Panc1 (cell line): ENCODE measurements at regions not wholly inside any gene's neighbourhood (a gene's known extent, or its start where the extent isn't known, plus 50 kb on each side); places are given as distances from the start of the nearest gene placed in this dataset.

Source experiments
- ATAC-seq: fragments of 200-7000 bp; cut with Tn5 transposase; 2 replicates; pipeline ENCODE4 v1.9.1; 2020; ENCODE audit warnings: mild to moderate bottlenecking, moderate library complexity
- BruUV-seq: library from RNA; stranded (reverse); fragments of 400-500 nt; replicated peaks from 2 replicates; lab custom pipeline; 2021; lab: Mats Ljungman, UMichigan
- CTCF ChIA-PET: fragments of 300-600 bp; sonication (Branson Sonifier 250); formaldehyde crosslinking; loops from one replicate; lab custom pipeline; 2022; ENCODE audit warnings: antibody characterized with exemption; lab: Charles Lee
- POLR2A ChIA-PET: fragments of 300-600 bp; sonication (Branson Sonifier 250); formaldehyde crosslinking; loops from one replicate; lab custom pipeline; 2022; ENCODE audit warnings: antibody characterized with exemption; lab: Charles Lee
- DNase-seq: peaks from one replicate; pipeline ENCODE4 v3.0.0-alpha.2; 2010; ENCODE audit warnings: low read depth, low spot score
- H3K27ac ChIP-seq: 2 replicates; pipeline ENCODE4 v1.5.1; 2011; ENCODE audit warnings: mild to moderate bottlenecking, low read length, inconsistent platforms
- H3K27me3 ChIP-seq: fragments of 200-500 bp; sonication (Bioruptor generic); 2 replicates; pipeline ENCODE4 v1.6.0; 2014; ENCODE audit warnings: low read length, inconsistent platforms; ENCODE audit not compliant: control insufficient read depth, insufficient read depth
- H3K36me3 ChIP-seq: fragments of 200-500 bp; sonication (Bioruptor generic); 2 replicates; pipeline ENCODE4 v1.5.1; 2014; ENCODE audit warnings: inconsistent platforms, mild to moderate bottlenecking, low read length, moderate library complexity; ENCODE audit not compliant: control insufficient read depth, insufficient read depth
- H3K4me1 ChIP-seq: 2 replicates; pipeline ENCODE4 v1.5.1; 2011; ENCODE audit warnings: inconsistent platforms, mild to moderate bottlenecking, low read length, moderate library complexity; ENCODE audit not compliant: control insufficient read depth, insufficient read depth
- H3K4me3 ChIP-seq, 2 experiments: 2 replicates each; pipeline ENCODE4 v1.5.1; 2011 to 2012; ENCODE audit warnings: low read depth in 2 of 2, low read length in 2 of 2, mild to moderate bottlenecking in 2 of 2, inconsistent platforms in 1 of 2, moderate library complexity in 1 of 2
- H3K9me3 ChIP-seq: fragments of 200-500 bp; sonication (Bioruptor generic); 2 replicates; pipeline ENCODE4 v1.5.1; 2014; ENCODE audit warnings: low read depth, mild to moderate bottlenecking, inconsistent platforms, low read length, moderate library complexity; ENCODE audit not compliant: control insufficient read depth, insufficient read depth
- POLR2AphosphoS5 ChIP-seq: IDR thresholded peaks from 2 replicates; pipeline ENCODE4 v1.6.1; 2012; ENCODE audit warnings: mild to moderate bottlenecking, low read depth, low read length, moderate library complexity
- REST ChIP-seq, 2 experiments: IDR thresholded peaks; 2 replicates each; pipeline ENCODE4 v1.6.1; 2011 to 2012; ENCODE audit warnings: low read depth in 2 of 2, control low read depth in 1 of 2, low read length in 1 of 2, mild to moderate bottlenecking in 1 of 2, moderate library complexity in 1 of 2; ENCODE audit not compliant: insufficient read depth in 1 of 2
- SIN3A ChIP-seq: IDR thresholded peaks from 2 replicates; pipeline ENCODE4 v1.6.1; 2012; ENCODE audit warnings: low read depth, mild to moderate bottlenecking, low read length, moderate library complexity, borderline replicate concordance; ENCODE audit not compliant: insufficient read depth
- TCF7L2 ChIP-seq: IDR thresholded peaks from 2 replicates; pipeline ENCODE4 v1.6.1; 2011; ENCODE audit warnings: mild to moderate bottlenecking, low read depth, low read length, inconsistent platforms
- in situ Hi-C: cut with HindIII; loops from 2 replicates; pipeline ENCODE4 v1.10.0; 2016; ENCODE audit warnings: low sequenced_read_pairs, low pct_unique_long_range_greater_than_20kb
- intact Hi-C: fragments of 100-400 bp; cut with micrococcal nuclease; formaldehyde crosslinking; loops from one replicate; pipeline ENCODE4 v1.10.0; 2022; ENCODE audit not compliant: unreplicated experiment
- TF ChIP-seq, protein P1 (sequence below): fragments of 450-650 bp; IDR thresholded peaks from 2 replicates; pipeline ENCODE4 v1.5.1; 2017; ENCODE audit warnings: mild to moderate bottlenecking

DNA sequence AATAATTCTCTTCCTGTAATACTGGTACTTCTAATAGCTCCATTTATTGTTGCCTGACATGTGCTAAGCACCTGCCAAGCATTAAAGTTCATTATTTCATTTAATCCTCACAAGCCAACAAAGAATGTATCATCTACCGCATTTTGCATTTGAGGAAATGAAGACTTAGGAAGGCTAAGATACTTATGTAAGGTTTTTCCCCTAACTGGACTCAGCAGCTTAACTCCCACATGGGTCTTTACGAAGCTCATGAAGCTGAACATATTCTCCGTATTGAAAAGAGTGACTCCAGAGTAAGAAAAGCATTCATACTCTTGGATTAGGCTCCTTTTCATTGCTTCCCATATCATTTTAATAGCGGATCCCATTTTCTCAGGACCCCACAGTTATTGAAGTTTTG is 155.7 kb upstream of the TMEM72 start:
- ChIA-PET POLR2A (no interaction called here), CTCF (no interaction called here)
- intact Hi-C loops (no loop called here), in situ Hi-C loops (no loop called here)
- Histone ChIP-seq H3K27me3 (no peaks in the 10 kb centered on the region), H3K36me3 (no peaks in the 10 kb centered on the region), H3K9me3 (no peaks in the 10 kb centered on the region), H3K27ac (no peak overlapping the region), H3K4me1 (peaks cover 5% of the 10 kb centered on the region; the same call in 1 of the 2 replicates), H3K4me3 (no peak overlapping the region)
- no TSS peak for BruUV-seq
- TF ChIP-seq REST (IDR thresholded peaks at IDR 0.05; ENCODE audit: insufficient read depth in 1 of 2, low read depth in 2 of 2, low read length in 1 of 2) (no peak), POLR2AphosphoS5 (no peak), SIN3A (no peak), TCF7L2 (no peak)
- TF ChIP-seq, protein P1, sequence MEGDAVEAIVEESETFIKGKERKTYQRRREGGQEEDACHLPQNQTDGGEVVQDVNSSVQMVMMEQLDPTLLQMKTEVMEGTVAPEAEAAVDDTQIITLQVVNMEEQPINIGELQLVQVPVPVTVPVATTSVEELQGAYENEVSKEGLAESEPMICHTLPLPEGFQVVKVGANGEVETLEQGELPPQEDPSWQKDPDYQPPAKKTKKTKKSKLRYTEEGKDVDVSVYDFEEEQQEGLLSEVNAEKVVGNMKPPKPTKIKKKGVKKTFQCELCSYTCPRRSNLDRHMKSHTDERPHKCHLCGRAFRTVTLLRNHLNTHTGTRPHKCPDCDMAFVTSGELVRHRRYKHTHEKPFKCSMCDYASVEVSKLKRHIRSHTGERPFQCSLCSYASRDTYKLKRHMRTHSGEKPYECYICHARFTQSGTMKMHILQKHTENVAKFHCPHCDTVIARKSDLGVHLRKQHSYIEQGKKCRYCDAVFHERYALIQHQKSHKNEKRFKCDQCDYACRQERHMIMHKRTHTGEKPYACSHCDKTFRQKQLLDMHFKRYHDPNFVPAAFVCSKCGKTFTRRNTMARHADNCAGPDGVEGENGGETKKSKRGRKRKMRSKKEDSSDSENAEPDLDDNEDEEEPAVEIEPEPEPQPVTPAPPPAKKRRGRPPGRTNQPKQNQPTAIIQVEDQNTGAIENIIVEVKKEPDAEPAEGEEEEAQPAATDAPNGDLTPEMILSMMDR, result no peak
- no peak for DNase-seq
- no peak for ATAC-seq

DNA sequence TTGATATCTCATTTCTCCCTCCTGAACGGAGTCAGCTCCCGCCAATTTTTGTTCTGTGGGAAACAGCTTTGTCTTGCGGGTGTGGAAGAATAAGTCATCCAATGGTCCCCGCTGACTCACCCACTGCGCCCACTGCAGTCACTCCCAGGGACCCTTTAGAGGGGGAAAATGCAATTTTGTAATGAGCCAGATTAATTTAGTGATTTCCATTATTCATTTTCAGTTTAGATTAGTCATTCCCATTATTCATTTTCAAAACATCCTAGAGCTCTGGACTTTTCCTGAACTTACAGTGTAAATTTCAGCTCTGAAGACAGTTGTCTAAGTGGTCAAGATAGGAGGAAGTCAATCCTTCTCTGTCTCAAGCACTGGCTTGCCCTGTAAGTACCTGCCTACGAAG is 154.9 kb upstream of the TMEM72 start:
- in situ Hi-C loops, result no loop called here

More for the DNA sequence above, 154.9 kb upstream of the TMEM72 start:
- DNase-seq, result no peak
- H3K9me3 ChIP-seq, result no peaks in the 10 kb centered on the region
- H3K4me3 ChIP-seq, result no peak overlapping the region
- H3K36me3 ChIP-seq, result no peaks in the 10 kb centered on the region
- intact Hi-C loops, result no loop called here
- H3K27me3 ChIP-seq, result no peaks in the 10 kb centered on the region
- BruUV-seq, result no TSS peak
- H3K27ac ChIP-seq, result no peak overlapping the region
- H3K4me1 ChIP-seq, result peaks cover 5% of the 10 kb centered on the region; the same call in 1 of the 2 replicates
- ChIA-PET CTCF (no interaction called here), POLR2A (no interaction called here)
- ATAC-seq, result no peak
- TF ChIP-seq POLR2AphosphoS5 (no peak), REST (IDR thresholded peaks at IDR 0.05; ENCODE audit: insufficient read depth in 1 of 2, low read depth in 2 of 2, low read length in 1 of 2) (no peak), SIN3A (no peak), TCF7L2 (no peak)
- TF ChIP-seq, protein P1, result no peak
